ENCODE measurements at regions not wholly inside any gene's neighbourhood (a gene's known extent, or its start where the extent isn't known, plus 50 kb on each side); places are given as distances from the start of the nearest gene placed in this dataset.

GRCh38 chr1:68322096-68322495, 89.8 kb upstream of the WLS start:
- TF ChIP-seq, protein P1, sequence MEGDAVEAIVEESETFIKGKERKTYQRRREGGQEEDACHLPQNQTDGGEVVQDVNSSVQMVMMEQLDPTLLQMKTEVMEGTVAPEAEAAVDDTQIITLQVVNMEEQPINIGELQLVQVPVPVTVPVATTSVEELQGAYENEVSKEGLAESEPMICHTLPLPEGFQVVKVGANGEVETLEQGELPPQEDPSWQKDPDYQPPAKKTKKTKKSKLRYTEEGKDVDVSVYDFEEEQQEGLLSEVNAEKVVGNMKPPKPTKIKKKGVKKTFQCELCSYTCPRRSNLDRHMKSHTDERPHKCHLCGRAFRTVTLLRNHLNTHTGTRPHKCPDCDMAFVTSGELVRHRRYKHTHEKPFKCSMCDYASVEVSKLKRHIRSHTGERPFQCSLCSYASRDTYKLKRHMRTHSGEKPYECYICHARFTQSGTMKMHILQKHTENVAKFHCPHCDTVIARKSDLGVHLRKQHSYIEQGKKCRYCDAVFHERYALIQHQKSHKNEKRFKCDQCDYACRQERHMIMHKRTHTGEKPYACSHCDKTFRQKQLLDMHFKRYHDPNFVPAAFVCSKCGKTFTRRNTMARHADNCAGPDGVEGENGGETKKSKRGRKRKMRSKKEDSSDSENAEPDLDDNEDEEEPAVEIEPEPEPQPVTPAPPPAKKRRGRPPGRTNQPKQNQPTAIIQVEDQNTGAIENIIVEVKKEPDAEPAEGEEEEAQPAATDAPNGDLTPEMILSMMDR (conservative IDR thresholded peaks at IDR 0.05; ENCODE audit: low read depth, low read length): no peak
- TF ChIP-seq EZH2 (IDR thresholded peaks at IDR 0.05; ENCODE audit: borderline replicate concordance, low read depth, low read length, poor library complexity, severe bottlenecking): no peak

All from A673 (cell line).